Activated naive CD8-positive, alpha-beta T cell treated with anti-CD3 and anti-CD28 coated beads for 36 hours (primary cell): ENCODE measurements at regions not wholly inside any gene's neighbourhood (a gene's known extent, or its start where the extent isn't known, plus 50 kb on each side); places are given as distances from the start of the nearest gene placed in this dataset.

Source experiments
- DNase-seq: peaks from one replicate; pipeline ENCODE4 v3.0.0; 2021
- H3K27ac Mint-ChIP-seq: one replicate; pipeline ENCODE4 v1.8.0; 2022; ENCODE audit warnings: mild to moderate bottlenecking, moderate library complexity, mixed read lengths
- H3K27me3 Mint-ChIP-seq: one replicate; pipeline ENCODE4 v1.8.0; 2022; ENCODE audit warnings: mild to moderate bottlenecking, mixed read lengths
- H3K36me3 Mint-ChIP-seq: one replicate; pipeline ENCODE4 v1.8.0; 2021; ENCODE audit warnings: mild to moderate bottlenecking, mixed read lengths
- H3K4me1 Mint-ChIP-seq: one replicate; pipeline ENCODE4 v1.8.0; 2021; ENCODE audit warnings: mixed read lengths
- H3K4me3 Mint-ChIP-seq: one replicate; pipeline ENCODE4 v1.8.0; 2022; ENCODE audit warnings: mild to moderate bottlenecking, moderate library complexity, mixed read lengths
- H3K9me3 Mint-ChIP-seq: one replicate; pipeline ENCODE4 v1.8.0; 2022; ENCODE audit warnings: mixed read lengths

DNA sequence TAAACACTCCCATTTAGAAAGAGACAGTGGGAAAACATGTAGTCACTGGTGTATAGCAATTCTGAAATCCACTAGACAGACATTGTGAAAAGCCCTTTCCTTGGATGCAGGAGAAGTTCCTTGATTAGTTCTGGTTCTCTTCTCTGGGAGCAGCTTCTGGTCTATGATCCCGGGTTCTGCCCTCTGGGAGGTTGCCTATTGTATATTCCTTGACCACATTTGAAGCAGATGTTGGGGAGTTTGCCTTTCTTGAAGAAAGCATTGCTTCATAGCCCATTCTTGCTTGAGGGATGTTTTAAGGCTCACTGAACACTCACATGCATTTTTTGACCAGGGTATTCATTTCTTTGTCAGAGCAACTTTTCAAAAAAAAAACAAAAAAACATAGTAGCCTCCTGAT, 211.9 kb downstream of the NDFIP2 start:
- H3K27me3 Mint-ChIP-seq: peaks cover 22% of the 10 kb centered on the region
- DNase-seq: no peak
- H3K4me3 Mint-ChIP-seq: no peak overlapping the region
- H3K36me3 Mint-ChIP-seq: no peaks in the 10 kb centered on the region
- no peaks in the 10 kb centered on the region for H3K9me3 Mint-ChIP-seq
- H3K27ac Mint-ChIP-seq: no peak overlapping the region
- H3K4me1 Mint-ChIP-seq: no peaks in the 10 kb centered on the region

- H3K36me3 Mint-ChIP-seq: no peaks in the 10 kb centered on the region
- no peak overlapping the region for H3K4me3 Mint-ChIP-seq
- H3K4me1 Mint-ChIP-seq: no peaks in the 10 kb centered on the region
- H3K27me3 Mint-ChIP-seq: peaks cover 12% of the 10 kb centered on the region
- DNase-seq: no peak
- H3K9me3 Mint-ChIP-seq: no peaks in the 10 kb centered on the region
- no peak overlapping the region for H3K27ac Mint-ChIP-seq
Measured at GRCh38 chr13:79691826-79692225, 210.9 kb downstream of the NDFIP2 start.

DNA sequence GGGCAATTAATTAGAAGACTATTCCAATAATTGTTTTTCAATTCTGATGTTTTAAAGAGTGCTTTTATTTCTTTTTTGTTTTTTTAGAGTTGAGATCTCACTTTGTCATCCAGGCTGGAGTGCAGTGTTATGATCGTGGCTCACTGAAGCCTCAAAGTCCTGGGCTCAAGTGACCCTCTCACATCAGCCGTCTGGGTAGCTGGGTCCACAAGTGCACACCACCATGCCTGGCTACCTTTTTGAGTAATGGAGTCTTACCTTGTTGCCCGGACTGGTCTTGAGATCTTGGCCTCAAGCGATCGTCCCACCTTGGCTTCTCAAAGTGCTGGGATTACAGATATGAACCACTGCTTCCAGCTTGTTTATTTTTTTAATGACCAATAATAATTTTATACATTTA, 207.8 kb downstream of the NDFIP2 start:
- H3K4me3 Mint-ChIP-seq: no peak overlapping the region
- no peak overlapping the region for H3K27ac Mint-ChIP-seq
- H3K36me3 Mint-ChIP-seq: no peaks in the 10 kb centered on the region
- no peaks in the 10 kb centered on the region for H3K27me3 Mint-ChIP-seq
- H3K9me3 Mint-ChIP-seq: no peaks in the 10 kb centered on the region
- no peaks in the 10 kb centered on the region for H3K4me1 Mint-ChIP-seq
- no peak for DNase-seq

- Mint-ChIP-seq H3K27me3 (no peaks in the 10 kb centered on the region), H3K36me3 (no peaks in the 10 kb centered on the region), H3K4me3 (no peak overlapping the region), H3K9me3 (no peaks in the 10 kb centered on the region), H3K4me1 (no peaks in the 10 kb centered on the region), H3K27ac (no peak overlapping the region)
- no peak for DNase-seq
Measured at GRCh38 chr13:79686441-79686840, 205.5 kb downstream of the NDFIP2 start.

- no peak overlapping the region for H3K4me3 Mint-ChIP-seq
- peaks cover 1% of the 10 kb centered on the region for H3K27me3 Mint-ChIP-seq
- no peak for DNase-seq
- no peaks in the 10 kb centered on the region for H3K36me3 Mint-ChIP-seq
- H3K9me3 Mint-ChIP-seq: no peaks in the 10 kb centered on the region
- H3K27ac Mint-ChIP-seq: no peak overlapping the region
- no peaks in the 10 kb centered on the region for H3K4me1 Mint-ChIP-seq
Measured at GRCh38 chr13:79684371-79684770, 203.4 kb downstream of the NDFIP2 start.

DNA sequence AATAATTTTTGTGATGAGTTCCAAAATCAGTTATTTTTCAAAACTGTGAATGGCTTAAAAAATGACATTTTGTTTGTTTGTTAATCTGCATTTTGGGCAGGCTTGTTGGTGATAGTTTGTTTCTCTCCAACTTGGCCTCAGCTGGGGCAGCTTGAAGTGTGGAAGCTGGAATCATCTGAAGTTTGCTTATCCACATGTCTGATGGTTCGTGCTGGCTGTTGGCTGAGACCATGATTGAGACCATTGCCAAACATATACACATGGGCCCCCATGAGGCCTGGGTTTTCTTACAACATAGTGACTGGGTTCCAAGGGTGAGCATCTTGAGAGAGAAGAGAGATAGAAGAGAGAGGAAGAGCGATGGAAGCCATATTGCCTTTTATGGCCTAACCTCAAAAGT, 201.2 kb downstream of the NDFIP2 start:
- H3K4me3 Mint-ChIP-seq: no peak overlapping the region
- no peaks in the 10 kb centered on the region for H3K36me3 Mint-ChIP-seq
- no peaks in the 10 kb centered on the region for H3K9me3 Mint-ChIP-seq
- no peak for DNase-seq
- no peaks in the 10 kb centered on the region for H3K4me1 Mint-ChIP-seq
- H3K27ac Mint-ChIP-seq: no peak overlapping the region
- H3K27me3 Mint-ChIP-seq: peaks cover 6% of the 10 kb centered on the region

DNA sequence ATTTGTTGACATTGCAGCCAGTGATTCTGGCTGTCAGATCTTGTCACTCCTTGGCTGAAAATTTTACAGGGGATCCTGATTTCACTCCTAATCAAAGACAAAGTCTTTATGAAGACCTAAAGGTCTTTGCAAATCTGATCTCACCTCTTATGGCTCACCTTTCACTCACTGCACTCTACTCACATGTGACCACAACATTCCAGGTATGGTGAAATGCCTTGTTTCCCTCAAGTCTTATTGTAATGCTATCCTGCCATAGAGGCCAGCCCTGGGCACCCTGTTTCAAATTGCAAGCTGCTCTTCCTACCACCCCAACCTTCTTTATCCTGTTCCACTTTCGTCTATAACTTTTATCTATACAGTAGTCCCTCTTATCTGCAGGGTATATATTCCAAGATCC, 200.1 kb downstream of the NDFIP2 start:
- no peak for DNase-seq
- Mint-ChIP-seq H3K27me3 (peaks cover 6% of the 10 kb centered on the region), H3K9me3 (no peaks in the 10 kb centered on the region), H3K4me1 (no peaks in the 10 kb centered on the region), H3K27ac (no peak overlapping the region), H3K4me3 (no peak overlapping the region), H3K36me3 (no peaks in the 10 kb centered on the region)

- Mint-ChIP-seq H3K4me1 (no peaks in the 10 kb centered on the region), H3K27ac (no peak overlapping the region), H3K36me3 (no peaks in the 10 kb centered on the region), H3K9me3 (no peaks in the 10 kb centered on the region), H3K4me3 (no peak overlapping the region), H3K27me3 (peaks cover 6% of the 10 kb centered on the region)
- no peak for DNase-seq
Measured at GRCh38 chr13:79680485-79680884, 199.5 kb downstream of the NDFIP2 start.

DNA sequence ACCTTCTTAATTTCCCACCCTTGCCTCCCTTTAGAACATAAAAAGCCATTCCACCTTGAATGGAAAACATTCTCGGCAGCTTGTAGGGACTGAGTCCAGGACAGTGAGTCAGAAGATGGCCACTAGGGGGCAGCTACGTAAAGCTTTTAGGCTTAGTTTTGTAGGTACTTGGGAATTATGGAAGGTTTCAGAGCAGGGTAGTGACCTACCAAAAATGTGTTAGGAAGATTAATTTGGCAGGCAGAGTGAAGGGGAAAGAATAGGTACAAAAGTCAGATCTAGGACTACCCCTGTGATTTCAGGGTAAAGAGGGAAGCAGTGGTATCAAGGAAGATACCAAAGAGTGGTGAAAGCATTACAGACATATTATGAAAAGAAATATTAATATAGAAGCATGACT, 198.4 kb downstream of the NDFIP2 start:
- Mint-ChIP-seq H3K9me3 (no peaks in the 10 kb centered on the region), H3K4me1 (no peaks in the 10 kb centered on the region), H3K36me3 (no peaks in the 10 kb centered on the region), H3K27ac (no peak overlapping the region), H3K4me3 (no peak overlapping the region), H3K27me3 (peaks cover 6% of the 10 kb centered on the region)
- peak; percentile 8 for DNase-seq

GRCh38 chr13:79678100-79678499, 197.1 kb downstream of the NDFIP2 start:
- no peaks in the 10 kb centered on the region for H3K36me3 Mint-ChIP-seq
- H3K27me3 Mint-ChIP-seq: peaks cover 6% of the 10 kb centered on the region
- DNase-seq: no peak
- no peak overlapping the region for H3K27ac Mint-ChIP-seq
- no peaks in the 10 kb centered on the region for H3K9me3 Mint-ChIP-seq
- H3K4me3 Mint-ChIP-seq: no peak overlapping the region
- no peaks in the 10 kb centered on the region for H3K4me1 Mint-ChIP-seq

- no peak for DNase-seq
- H3K4me3 Mint-ChIP-seq: no peak overlapping the region
- H3K4me1 Mint-ChIP-seq: no peaks in the 10 kb centered on the region
- no peaks in the 10 kb centered on the region for H3K36me3 Mint-ChIP-seq
- H3K27ac Mint-ChIP-seq: no peak overlapping the region
- peaks cover 6% of the 10 kb centered on the region for H3K27me3 Mint-ChIP-seq
- H3K9me3 Mint-ChIP-seq: no peaks in the 10 kb centered on the region
Measured at GRCh38 chr13:79675931-79676660, 195.1 kb downstream of the NDFIP2 start.

GRCh38 chr13:79674765-79675515, 194.0 kb downstream of the NDFIP2 start:
- Mint-ChIP-seq H3K4me3 (no peak overlapping the region), H3K4me1 (no peaks in the 10 kb centered on the region), H3K9me3 (no peaks in the 10 kb centered on the region), H3K27ac (no peak overlapping the region), H3K27me3 (peaks cover 6% of the 10 kb centered on the region), H3K36me3 (no peaks in the 10 kb centered on the region)
- DNase-seq: no peak

DNA sequence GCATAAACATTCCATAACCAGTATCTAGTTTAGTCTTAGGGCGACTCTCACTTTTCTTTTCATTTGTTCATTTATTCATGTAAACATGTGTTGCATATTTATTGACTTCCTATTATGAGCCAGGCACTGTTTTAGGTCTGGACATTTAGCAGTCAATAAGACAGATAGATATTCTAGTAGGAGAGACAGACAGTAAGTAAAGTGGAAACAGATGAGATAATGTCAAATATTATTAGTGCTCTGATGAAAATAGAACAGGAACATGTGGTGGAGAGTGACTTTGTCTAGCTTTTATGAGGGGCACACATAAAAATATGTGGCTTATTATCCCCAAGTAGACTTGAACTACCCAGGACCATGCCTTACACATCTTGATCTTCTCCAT, 193.0 kb downstream of the NDFIP2 start:
- Mint-ChIP-seq H3K4me1 (no peaks in the 10 kb centered on the region), H3K27me3 (peaks cover under 1% of the 10 kb centered on the region), H3K9me3 (no peaks in the 10 kb centered on the region), H3K27ac (no peak overlapping the region), H3K36me3 (no peaks in the 10 kb centered on the region), H3K4me3 (no peak overlapping the region)
- DNase-seq: no peak

DNA sequence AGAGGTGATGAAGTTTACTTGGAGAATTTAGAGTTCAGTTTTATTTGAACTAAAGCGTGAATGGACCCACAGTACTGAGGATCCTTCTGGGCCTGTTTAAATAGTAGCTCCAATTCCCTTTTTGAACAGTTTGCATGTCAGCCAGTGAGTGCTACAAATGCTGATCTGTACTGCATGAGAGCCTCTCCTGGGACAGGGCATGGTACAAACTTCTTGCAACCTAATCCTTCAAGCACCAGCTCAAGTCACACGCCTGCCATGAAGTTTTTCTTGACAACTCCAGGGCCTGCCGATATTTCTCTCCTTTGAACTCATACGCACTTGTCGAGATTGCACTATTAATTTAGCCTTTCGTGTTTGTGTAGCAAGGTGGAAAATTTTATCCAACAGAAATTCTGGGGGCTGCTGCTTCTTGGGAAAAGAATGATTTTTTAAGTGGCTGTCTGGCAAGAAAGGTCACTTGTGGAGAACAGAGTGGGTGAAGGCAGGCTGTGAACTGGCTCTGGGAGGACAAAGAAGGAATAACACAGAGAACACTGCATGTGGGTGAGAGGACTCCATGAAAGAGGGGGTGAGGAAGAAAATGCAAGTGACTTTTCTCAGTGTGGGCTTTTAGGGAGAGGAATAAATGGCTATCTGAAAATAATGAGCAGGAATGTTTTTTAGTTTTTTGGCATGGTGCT, 192.5 kb downstream of the NDFIP2 start:
- H3K27me3 Mint-ChIP-seq: no peaks in the 10 kb centered on the region
- no peaks in the 10 kb centered on the region for H3K9me3 Mint-ChIP-seq
- H3K27ac Mint-ChIP-seq: no peak overlapping the region
- no peak overlapping the region for H3K4me3 Mint-ChIP-seq
- H3K36me3 Mint-ChIP-seq: no peaks in the 10 kb centered on the region
- H3K4me1 Mint-ChIP-seq: no peaks in the 10 kb centered on the region
- DNase-seq: no peak

- no peaks in the 10 kb centered on the region for H3K4me1 Mint-ChIP-seq
- H3K9me3 Mint-ChIP-seq: no peaks in the 10 kb centered on the region
- no peaks in the 10 kb centered on the region for H3K36me3 Mint-ChIP-seq
- no peak for DNase-seq
- H3K27me3 Mint-ChIP-seq: no peaks in the 10 kb centered on the region
- no peak overlapping the region for H3K27ac Mint-ChIP-seq
- H3K4me3 Mint-ChIP-seq: no peak overlapping the region
Measured at GRCh38 chr13:79671420-79671819, 190.5 kb downstream of the NDFIP2 start.
